Astrocyte of the hippocampus (primary cell): ENCODE measurements at regions not wholly inside any gene's neighbourhood (a gene's known extent, or its start where the extent isn't known, plus 50 kb on each side); places are given as distances from the start of the nearest gene placed in this dataset.

Source experiments
- DNase-seq: peaks from one replicate; pipeline ENCODE4 v3.0.0; 2011; ENCODE audit warnings: low read depth, low spot score

DNA sequence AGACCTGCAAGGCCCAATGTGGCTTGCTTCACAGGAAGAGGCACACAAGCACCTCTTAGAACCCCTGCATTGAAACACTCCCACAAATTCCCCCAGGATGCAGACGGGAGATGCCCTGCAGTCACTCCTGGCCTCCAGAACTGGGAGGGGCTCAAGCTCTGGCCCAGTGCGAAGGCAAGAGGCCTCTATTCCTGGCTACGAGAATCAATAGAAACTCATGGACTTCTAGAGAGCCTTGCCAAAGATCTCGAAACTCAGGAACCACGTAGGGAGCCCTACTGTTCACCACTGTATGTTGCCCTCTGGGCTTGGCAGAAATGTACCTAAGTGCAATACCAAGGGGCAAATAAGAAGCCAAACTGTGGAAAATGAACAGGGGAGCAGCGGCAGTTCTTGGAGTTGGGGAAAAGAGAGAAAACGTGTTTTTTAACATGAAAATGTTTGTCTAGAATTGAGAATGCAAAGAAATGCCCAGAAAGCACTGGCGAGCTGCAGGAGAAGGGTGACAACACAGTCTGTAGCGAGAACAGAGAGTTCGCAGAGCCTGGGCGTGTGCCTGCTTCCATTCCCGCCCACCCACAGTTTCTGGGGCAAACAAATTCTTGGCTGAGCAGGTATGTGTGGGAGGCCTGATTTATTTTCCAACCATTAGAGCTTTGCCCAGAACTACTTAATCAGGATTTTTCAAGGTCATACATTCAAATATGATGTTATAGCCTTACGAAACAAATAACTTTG is 260.5 kb upstream of the KLF14 start:
- no peak for DNase-seq

GRCh38 chr7:130995252-130996081 is 261.5 kb upstream of the KLF14 start:
- DNase-seq, result peak; percentile 70

DNA sequence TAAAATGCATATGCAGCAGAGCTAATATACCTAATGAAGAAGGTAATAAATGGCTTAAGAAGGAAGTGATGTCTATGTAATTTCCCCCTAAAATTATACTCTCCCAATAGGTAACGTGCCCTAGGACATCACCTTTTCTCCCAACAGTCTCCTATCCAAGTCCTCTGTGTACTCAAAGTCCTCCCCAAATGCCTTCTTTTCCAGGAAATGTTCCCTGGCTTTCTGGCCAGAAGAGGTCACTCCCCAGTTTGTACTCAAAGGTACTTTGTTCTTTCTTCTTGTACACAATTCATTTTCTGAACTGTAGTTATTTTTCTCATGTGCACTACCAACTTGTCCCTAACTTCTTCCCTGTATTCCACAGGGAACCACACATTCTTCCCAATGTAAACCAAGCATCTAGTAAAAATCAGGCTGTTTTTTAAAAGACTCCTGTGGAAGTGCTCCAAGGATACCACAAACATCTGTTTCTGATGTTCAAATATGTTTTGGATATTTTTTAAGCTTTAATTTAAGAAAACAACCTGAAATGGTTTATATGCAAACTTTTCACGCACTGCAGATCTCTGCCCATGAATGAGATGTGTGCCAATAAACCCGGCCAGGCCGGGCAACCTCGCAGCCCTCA is 262.3 kb upstream of the KLF14 start:
- DNase-seq, result no peak

- DNase-seq, result peak; percentile 38
Measured at GRCh38 chr7:130996833-130997231, 262.8 kb upstream of the KLF14 start.

DNA sequence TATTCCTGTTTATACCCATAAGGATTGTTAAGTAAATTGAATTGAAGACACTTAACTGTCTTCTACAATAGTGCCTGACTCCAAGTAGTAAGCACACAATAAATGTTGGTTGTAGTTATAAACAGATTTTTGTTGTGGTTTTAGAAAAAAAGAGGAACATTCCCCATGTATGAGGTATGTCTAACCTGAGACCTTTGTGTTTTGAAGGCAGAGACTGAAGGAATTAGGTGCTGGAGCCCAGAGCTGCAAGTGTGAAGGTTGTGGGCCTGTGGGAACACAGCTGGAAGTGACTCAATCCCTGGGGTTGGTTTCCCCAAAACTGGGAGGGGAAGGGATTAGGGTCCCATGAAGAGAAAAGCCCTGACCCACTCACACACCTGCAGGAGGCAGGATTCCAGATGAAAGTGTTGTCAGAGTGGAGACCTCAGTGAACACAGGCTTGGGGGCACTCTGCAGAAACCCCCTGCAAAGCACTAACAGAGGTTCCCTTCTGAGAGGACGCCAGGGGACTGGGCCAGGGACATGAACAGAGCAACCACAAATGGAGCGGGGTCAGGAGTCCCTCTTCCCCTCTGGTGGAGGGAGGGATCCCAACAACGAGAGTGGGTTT is 265.1 kb upstream of the KLF14 start:
- DNase-seq, result peak; percentile 62

DNA sequence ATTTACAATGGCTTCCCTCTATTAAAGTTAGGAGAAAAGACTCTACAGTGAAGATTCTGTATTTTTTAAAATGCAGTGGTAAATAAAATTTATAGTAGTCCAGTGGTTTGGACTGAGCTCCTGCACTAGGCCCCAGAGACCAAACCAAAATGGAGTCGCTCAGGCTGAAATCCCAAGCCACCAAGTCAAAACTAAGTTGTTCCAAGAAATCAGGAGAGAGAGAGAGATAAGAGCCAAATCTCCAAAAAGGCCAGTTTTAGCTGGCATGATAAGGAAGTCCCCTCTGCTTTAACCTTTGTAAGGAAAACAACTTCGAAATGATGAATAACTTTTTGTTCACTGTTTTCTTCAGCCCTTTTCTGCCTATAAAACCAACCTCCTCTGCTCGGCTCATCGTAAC is 265.9 kb upstream of the KLF14 start:
- DNase-seq, result no peak

DNA sequence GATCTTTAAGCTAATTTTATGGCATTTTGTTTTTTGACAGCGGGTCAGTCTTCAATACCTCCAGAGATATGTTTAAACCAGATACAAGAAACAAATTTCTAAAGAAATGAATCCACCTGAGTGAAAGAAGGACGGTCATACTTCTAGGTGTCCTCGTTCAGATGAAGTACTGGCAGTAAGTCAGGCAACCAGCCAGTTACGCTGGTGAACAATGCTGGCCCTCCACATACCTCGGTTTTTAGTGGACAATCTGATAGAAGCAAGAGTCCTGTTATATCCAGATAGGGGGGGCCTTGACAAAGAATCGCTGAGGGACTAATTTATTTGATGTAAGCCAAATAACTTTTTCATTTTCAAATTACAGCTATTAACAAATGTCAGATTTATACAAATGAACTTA is 266.4 kb upstream of the KLF14 start:
- no peak for DNase-seq

DNA sequence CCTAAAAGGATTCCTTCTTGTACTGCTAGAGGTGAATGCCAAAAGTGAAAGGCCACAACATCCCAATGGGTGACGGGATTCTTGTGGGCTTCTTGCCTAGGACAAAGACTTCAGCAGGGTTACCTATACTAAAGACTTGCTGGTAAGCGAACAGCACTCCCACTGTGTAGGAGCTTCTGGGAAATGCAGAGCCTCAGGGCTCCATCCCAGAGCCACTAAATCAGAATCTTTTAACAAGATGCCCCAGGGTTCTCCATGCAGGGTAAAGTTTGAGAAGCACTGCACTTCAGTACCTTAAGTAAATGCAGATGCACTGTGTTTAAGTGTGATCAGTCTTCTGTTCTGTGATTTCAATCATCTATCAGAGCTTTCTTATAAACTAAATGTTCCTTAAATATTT is 266.9 kb upstream of the KLF14 start:
- no peak for DNase-seq

DNA sequence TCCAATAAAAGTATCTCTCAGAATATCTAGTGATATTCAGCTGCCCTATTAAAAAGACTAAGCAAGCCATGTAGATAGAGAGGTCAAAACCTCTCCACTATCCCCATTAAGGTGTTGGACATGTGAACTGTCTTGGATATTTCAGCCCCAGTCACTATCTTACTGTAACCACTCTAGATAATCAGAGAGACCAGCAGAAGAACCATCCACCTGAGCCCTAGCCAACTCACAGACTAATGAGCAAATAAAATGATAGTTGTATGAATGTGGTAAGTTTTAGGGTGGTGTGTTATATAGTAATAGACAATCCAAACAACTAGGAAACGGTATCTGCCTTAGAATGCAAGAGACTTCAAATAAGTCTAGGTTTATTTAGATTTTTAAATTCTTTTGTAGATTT is 268.6 kb upstream of the KLF14 start:
- DNase-seq, result no peak

DNA sequence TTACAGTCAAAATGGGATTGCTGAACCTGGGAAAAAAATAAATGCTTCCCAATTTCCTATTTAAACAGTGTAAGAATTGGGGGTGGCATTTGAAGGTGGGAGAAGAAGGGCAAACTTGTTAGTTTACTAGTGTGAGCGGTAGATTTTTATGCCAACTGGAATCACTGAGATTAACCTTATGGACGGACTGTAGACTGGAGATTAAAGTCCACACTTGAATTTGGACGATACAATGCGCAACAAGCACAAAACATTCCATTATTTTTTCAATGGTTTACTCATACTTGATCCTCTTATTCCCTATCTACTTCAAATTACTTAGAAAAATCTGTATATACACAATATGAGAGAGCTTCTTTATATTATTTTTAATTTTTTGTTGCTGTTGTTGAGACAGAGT is 269.6 kb upstream of the KLF14 start:
- no peak for DNase-seq

DNA sequence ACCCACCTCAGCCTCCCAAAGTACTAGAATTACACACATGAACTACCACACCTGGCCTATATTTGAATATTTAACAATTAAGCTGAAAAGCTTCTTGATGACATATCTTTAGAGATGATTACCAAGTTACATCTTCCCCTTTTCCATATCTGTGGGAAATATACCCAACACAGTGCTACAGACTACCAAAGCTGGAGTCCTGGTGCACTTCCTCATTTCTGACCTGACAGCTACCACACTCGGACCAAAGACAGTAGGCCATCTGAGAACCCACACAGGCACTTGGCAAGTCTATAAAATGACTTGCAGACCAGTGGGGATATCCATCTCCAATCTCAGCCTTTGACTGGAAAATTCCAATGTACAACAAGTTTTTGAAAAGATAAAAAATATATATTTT is 270.4 kb upstream of the KLF14 start:
- no peak for DNase-seq

GRCh38 chr7:131007439-131008330 is 273.7 kb upstream of the KLF14 start:
- peak; percentile 86 for DNase-seq

- DNase-seq, result peak; percentile 45
Measured at GRCh38 chr7:131008840-131009711, 275.1 kb upstream of the KLF14 start.

- no peak for DNase-seq
Measured at GRCh38 chr7:131010029-131010716, 276.2 kb upstream of the KLF14 start.

DNA sequence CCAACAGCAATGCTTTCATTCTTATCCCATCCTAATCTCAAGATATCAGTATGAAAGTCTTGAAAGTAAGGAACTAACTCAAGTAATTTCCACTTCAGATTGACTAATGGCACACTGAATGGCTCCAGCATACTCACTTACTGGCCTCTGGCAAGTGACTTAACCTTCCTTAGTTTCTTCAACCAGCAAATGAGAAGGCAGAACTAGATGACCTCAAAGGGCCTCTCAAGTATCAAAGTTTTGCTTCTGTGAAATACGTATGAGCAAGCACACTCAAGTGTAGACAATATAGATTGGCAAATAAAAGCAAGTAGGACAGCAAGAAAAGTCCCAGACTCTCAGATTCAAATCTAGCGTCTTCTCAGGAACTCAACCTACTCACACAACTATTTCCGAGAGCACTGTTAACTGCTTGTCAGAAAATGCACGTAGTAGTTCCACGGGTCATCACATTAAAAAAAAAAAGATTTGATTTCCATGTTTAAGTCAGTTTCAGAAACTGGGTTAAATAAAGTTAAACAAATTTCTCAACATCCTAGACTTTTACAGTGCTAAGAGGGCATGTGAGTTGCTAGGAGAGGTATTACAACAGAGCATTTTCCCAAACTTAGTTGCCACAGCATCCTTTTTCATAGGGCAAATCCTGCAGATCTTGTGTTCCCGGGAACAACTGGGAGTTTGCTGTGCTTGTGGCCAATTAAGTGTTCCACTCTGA is 276.9 kb upstream of the KLF14 start:
- no peak for DNase-seq

DNA sequence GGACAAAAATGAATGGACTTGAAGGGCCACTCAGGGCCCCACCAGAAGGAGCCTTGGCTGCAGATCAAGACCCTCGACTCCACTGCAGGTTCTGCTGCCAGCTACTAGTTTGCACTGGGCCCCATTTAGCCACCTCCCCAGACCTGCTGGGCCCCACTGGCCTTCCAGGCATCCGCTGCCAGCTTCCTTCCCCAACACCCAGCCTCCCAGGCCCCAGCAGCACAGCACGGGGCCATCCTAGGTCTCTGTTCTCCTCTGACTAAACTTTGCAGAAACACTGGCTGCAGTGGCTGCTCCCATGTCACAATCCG is 277.4 kb upstream of the KLF14 start:
- peak; percentile 36 for DNase-seq

DNA sequence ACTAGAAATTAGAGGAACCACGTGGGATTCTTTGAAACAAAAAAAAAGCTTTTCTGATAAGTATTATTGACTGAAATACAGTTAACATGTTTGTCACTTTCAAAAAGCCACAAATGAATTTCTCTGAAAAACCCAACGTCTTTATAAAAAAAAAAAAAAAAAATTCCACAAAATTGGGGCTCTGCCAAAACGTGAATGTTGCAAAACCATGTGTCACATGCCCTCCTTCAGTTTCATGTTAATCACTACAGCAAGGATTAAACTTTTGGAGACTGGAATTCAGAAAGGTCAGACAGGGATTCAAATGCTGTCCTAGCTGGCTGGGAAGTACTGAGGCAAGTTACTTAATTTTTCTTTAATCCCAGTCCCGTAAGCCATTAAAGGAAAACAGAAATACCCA is 278.0 kb upstream of the KLF14 start:
- DNase-seq, result peak; percentile 73

DNA sequence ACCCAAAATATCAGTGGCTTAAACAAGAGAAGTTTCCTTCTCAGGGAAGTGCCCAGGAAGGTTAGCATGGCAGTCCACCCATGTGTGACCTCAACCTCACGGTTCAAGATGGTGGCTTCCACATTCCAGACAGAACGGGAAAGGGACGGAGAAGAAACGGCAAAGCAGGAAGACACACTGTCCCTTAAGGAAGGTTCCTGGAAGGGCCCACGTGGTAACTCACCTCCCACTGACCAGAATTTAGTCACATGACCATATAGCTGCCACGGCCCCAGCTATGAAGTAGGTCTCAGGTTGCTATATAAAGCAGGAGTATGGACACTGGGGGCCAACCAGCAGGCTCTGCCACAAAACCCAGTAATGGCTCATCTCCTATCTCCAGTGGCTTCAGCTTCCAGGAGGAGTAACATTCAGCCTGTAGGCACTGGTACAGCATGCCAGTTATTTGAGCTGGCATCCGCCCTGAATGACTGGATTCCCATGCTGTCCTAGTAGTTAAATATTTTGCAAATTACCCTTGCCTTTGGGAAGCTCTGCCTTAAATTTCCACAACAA is 278.5 kb upstream of the KLF14 start:
- DNase-seq, result peak; percentile 15

DNA sequence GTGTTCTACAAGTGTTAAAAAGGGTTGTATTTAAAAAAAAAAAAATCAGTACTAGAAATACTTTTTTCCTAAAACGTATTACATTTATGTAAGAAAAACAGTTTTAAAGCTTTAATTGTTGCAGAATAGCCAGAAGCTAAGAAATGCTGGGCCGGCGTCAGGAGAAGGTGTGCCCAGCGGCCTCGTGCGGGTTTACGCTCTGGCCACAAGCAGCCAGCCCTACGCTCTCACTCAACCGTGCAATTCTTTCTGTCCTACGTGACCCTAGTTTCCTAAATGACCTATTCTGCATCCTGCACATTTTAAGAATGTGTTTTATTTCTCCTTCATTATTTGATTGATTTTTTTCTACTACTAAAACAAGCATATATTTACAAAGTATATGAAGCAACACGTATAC is 279.7 kb upstream of the KLF14 start:
- no peak for DNase-seq
